BLaER1 (cell line): ENCODE measurements at regions not wholly inside any gene's neighbourhood (a gene's known extent, or its start where the extent isn't known, plus 50 kb on each side); places are given as distances from the start of the nearest gene placed in this dataset.

Source experiments
- H3K27ac ChIP-seq: shearing (Covaris generic); formaldehyde crosslinking; 2 replicates; pipeline ENCODE4 v1.8.1; 2022
- H3K27me3 ChIP-seq: shearing (Covaris generic); formaldehyde crosslinking; 2 replicates; pipeline ENCODE4 v1.8.1; 2022
- H3K36me3 ChIP-seq: shearing (Covaris generic); formaldehyde crosslinking; 2 replicates; pipeline ENCODE4 v1.8.1; 2022
- H3K4me1 ChIP-seq: shearing (Covaris generic); formaldehyde crosslinking; 2 replicates; pipeline ENCODE4 v1.8.1; 2022
- H3K4me2 ChIP-seq: shearing (Covaris generic); formaldehyde crosslinking; 2 replicates; pipeline ENCODE4 v1.8.1; 2022
- H3K4me3 ChIP-seq: shearing (Covaris generic); formaldehyde crosslinking; 2 replicates; pipeline ENCODE4 v1.8.1; 2022
- H3K9ac ChIP-seq: shearing (Covaris generic); formaldehyde crosslinking; 2 replicates; pipeline ENCODE4 v1.8.1; 2022
- H3K9me3 ChIP-seq: shearing (Covaris generic); formaldehyde crosslinking; 2 replicates; pipeline ENCODE4 v1.8.1; 2022
- H4K20me1 ChIP-seq: shearing (Covaris generic); formaldehyde crosslinking; 2 replicates; pipeline ENCODE4 v1.8.1; 2022
- Cebpa-rat ChIP-seq: shearing (Covaris generic); IDR thresholded peaks from 2 replicates; pipeline ENCODE4 v1.8.1; 2022

- Histone ChIP-seq H3K4me1 (no peaks in the 10 kb centered on the region), H3K9ac (no peak overlapping the region), H3K4me2 (no peak overlapping the region), H3K9me3 (no peaks in the 10 kb centered on the region), H3K36me3 (no peaks in the 10 kb centered on the region), H3K27me3 (no peaks in the 10 kb centered on the region), H3K27ac (no peak overlapping the region), H3K4me3 (no peak overlapping the region), H4K20me1 (no peaks in the 10 kb centered on the region)
- no peak for TF ChIP-seq Cebpa-rat
Observed at GRCh38 chr1:214913966-214914365, 168.6 kb upstream of the KCNK2 start.

- H3K36me3 ChIP-seq: no peaks in the 10 kb centered on the region
- H3K27me3 ChIP-seq: no peaks in the 10 kb centered on the region
- H3K4me1 ChIP-seq: no peaks in the 10 kb centered on the region
- H3K9ac ChIP-seq: no peak overlapping the region
- no peak overlapping the region for H3K4me2 ChIP-seq
- H3K27ac ChIP-seq: no peak overlapping the region
- no peak for TF ChIP-seq Cebpa-rat
- H3K4me3 ChIP-seq: no peak overlapping the region
- no peaks in the 10 kb centered on the region for H3K9me3 ChIP-seq
- H4K20me1 ChIP-seq: no peaks in the 10 kb centered on the region
Observed at GRCh38 chr1:214917081-214917635, 165.4 kb upstream of the KCNK2 start.

GRCh38 chr1:214918745-214919144 lies 163.8 kb upstream of the KCNK2 start:
- TF ChIP-seq Cebpa-rat: no peak

GRCh38 chr1:214920337-214920736 lies 162.2 kb upstream of the KCNK2 start:
- H3K36me3 ChIP-seq: no peaks in the 10 kb centered on the region
- H3K27ac ChIP-seq: no peak overlapping the region
- no peaks in the 10 kb centered on the region for H3K4me1 ChIP-seq
- H3K9ac ChIP-seq: no peak overlapping the region
- no peak for TF ChIP-seq Cebpa-rat
- no peak overlapping the region for H3K4me3 ChIP-seq
- H3K4me2 ChIP-seq: no peak overlapping the region
- H4K20me1 ChIP-seq: no peaks in the 10 kb centered on the region
- no peaks in the 10 kb centered on the region for H3K9me3 ChIP-seq
- no peaks in the 10 kb centered on the region for H3K27me3 ChIP-seq

More at GRCh38 chr1:214918745-214919144, 163.8 kb upstream of the KCNK2 start:
- Histone ChIP-seq H3K4me1 (no peaks in the 10 kb centered on the region), H3K9me3 (no peaks in the 10 kb centered on the region), H3K9ac (no peak overlapping the region), H3K27me3 (no peaks in the 10 kb centered on the region), H3K4me2 (no peak overlapping the region), H3K27ac (no peak overlapping the region), H3K4me3 (no peak overlapping the region), H4K20me1 (no peaks in the 10 kb centered on the region), H3K36me3 (no peaks in the 10 kb centered on the region)

GRCh38 chr1:214923278-214923915 lies 159.1 kb upstream of the KCNK2 start:
- Histone ChIP-seq H3K4me1 (no peaks in the 10 kb centered on the region), H3K36me3 (no peaks in the 10 kb centered on the region), H4K20me1 (no peaks in the 10 kb centered on the region), H3K9ac (no peak overlapping the region), H3K27ac (no peak overlapping the region), H3K4me2 (no peak overlapping the region), H3K4me3 (no peak overlapping the region), H3K27me3 (no peaks in the 10 kb centered on the region), H3K9me3 (no peaks in the 10 kb centered on the region)
- no peak for TF ChIP-seq Cebpa-rat

GRCh38 chr1:214927796-214928195 lies 154.7 kb upstream of the KCNK2 start:
- Histone ChIP-seq H3K36me3 (no peaks in the 10 kb centered on the region), H3K4me3 (no peak overlapping the region), H3K27me3 (no peaks in the 10 kb centered on the region), H3K9me3 (no peaks in the 10 kb centered on the region), H3K27ac (no peak overlapping the region), H3K4me2 (no peak overlapping the region), H3K4me1 (no peaks in the 10 kb centered on the region), H3K9ac (no peak overlapping the region), H4K20me1 (no peaks in the 10 kb centered on the region)
- TF ChIP-seq Cebpa-rat: no peak

GRCh38 chr1:214928574-214928973 lies 154.0 kb upstream of the KCNK2 start:
- no peak overlapping the region for H3K4me2 ChIP-seq
- TF ChIP-seq Cebpa-rat: no peak
- H3K4me1 ChIP-seq: no peaks in the 10 kb centered on the region

GRCh38 chr1:214933375-214933774 lies 149.2 kb upstream of the KCNK2 start:
- H3K4me3 ChIP-seq: no peak overlapping the region
- no peaks in the 10 kb centered on the region for H3K4me1 ChIP-seq
- no peak overlapping the region for H3K9ac ChIP-seq
- H3K9me3 ChIP-seq: no peaks in the 10 kb centered on the region
- H3K27ac ChIP-seq: no peak overlapping the region
- H4K20me1 ChIP-seq: no peaks in the 10 kb centered on the region
- no peak for TF ChIP-seq Cebpa-rat
- no peaks in the 10 kb centered on the region for H3K27me3 ChIP-seq
- no peak overlapping the region for H3K4me2 ChIP-seq
- H3K36me3 ChIP-seq: no peaks in the 10 kb centered on the region

More at GRCh38 chr1:214928574-214928973, 154.0 kb upstream of the KCNK2 start:
- Histone ChIP-seq H3K4me3 (no peak overlapping the region), H4K20me1 (no peaks in the 10 kb centered on the region), H3K9ac (no peak overlapping the region), H3K9me3 (no peaks in the 10 kb centered on the region), H3K27me3 (no peaks in the 10 kb centered on the region), H3K27ac (no peak overlapping the region), H3K36me3 (no peaks in the 10 kb centered on the region)

GRCh38 chr1:214934045-214934444 lies 148.5 kb upstream of the KCNK2 start:
- H3K36me3 ChIP-seq: no peaks in the 10 kb centered on the region
- no peak overlapping the region for H3K27ac ChIP-seq
- H3K9ac ChIP-seq: no peak overlapping the region
- no peak for TF ChIP-seq Cebpa-rat
- no peak overlapping the region for H3K4me3 ChIP-seq
- H4K20me1 ChIP-seq: no peaks in the 10 kb centered on the region
- no peaks in the 10 kb centered on the region for H3K4me1 ChIP-seq
- H3K4me2 ChIP-seq: no peak overlapping the region
- H3K27me3 ChIP-seq: no peaks in the 10 kb centered on the region
- no peaks in the 10 kb centered on the region for H3K9me3 ChIP-seq

- no peak for TF ChIP-seq Cebpa-rat
- Histone ChIP-seq H3K4me2 (no peak overlapping the region), H3K4me3 (no peak overlapping the region), H3K27me3 (no peaks in the 10 kb centered on the region), H3K9ac (no peak overlapping the region), H3K4me1 (no peaks in the 10 kb centered on the region), H3K36me3 (no peaks in the 10 kb centered on the region), H3K9me3 (no peaks in the 10 kb centered on the region), H4K20me1 (no peaks in the 10 kb centered on the region), H3K27ac (no peak overlapping the region)
Observed at GRCh38 chr1:214935258-214935657, 147.3 kb upstream of the KCNK2 start.
